ENCODE measurements at regions not wholly inside any gene's neighbourhood (a gene's known extent, or its start where the extent isn't known, plus 50 kb on each side); places are given as distances from the start of the nearest gene placed in this dataset.

- H3K9ac ChIP-seq (ENCODE audit: low read length), result no peak overlapping the region
- H3K4me1 ChIP-seq (ENCODE audit: control insufficient read depth, insufficient read depth, low read length), result no peaks in the 10 kb centered on the region
- no peak overlapping the region for H3K4me3 ChIP-seq (ENCODE audit: low read depth, low read length)
- no peaks in the 10 kb centered on the region for H3K9me3 ChIP-seq (ENCODE audit: control insufficient read depth, insufficient read depth, low read depth, low read length)
- no peak overlapping the region for H3K27ac ChIP-seq (ENCODE audit: low read depth, low read length)
- no peaks in the 10 kb centered on the region for H3K27me3 ChIP-seq (ENCODE audit: control insufficient read depth, insufficient read depth, low read length)
- no peaks in the 10 kb centered on the region for H3K36me3 ChIP-seq (ENCODE audit: control insufficient read depth, insufficient read depth, low read length)
Observed at GRCh38 chr15:91694831-91695210, 158.7 kb upstream of the SLCO3A1 start.

- H3K9ac ChIP-seq (ENCODE audit: low read length), result no peak overlapping the region
- H3K36me3 ChIP-seq (ENCODE audit: control insufficient read depth, insufficient read depth, low read length), result no peaks in the 10 kb centered on the region
- H3K27me3 ChIP-seq (ENCODE audit: control insufficient read depth, insufficient read depth, low read length), result no peaks in the 10 kb centered on the region
- H3K4me1 ChIP-seq (ENCODE audit: control insufficient read depth, insufficient read depth, low read length), result no peaks in the 10 kb centered on the region
- no peak overlapping the region for H3K4me3 ChIP-seq (ENCODE audit: low read depth, low read length)
- no peak overlapping the region for H3K27ac ChIP-seq (ENCODE audit: low read depth, low read length)
- H3K9me3 ChIP-seq (ENCODE audit: control insufficient read depth, insufficient read depth, low read depth, low read length), result no peaks in the 10 kb centered on the region
Observed at GRCh38 chr15:91695799-91696198, 157.7 kb upstream of the SLCO3A1 start.

GRCh38 chr15:91696981-91697380 is 156.5 kb upstream of the SLCO3A1 start:
- H3K4me3 ChIP-seq (ENCODE audit: low read depth, low read length), result no peak overlapping the region
- H3K9me3 ChIP-seq (ENCODE audit: control insufficient read depth, insufficient read depth, low read depth, low read length), result no peaks in the 10 kb centered on the region
- H3K27ac ChIP-seq (ENCODE audit: low read depth, low read length), result no peak overlapping the region
- H3K9ac ChIP-seq (ENCODE audit: low read length), result no peak overlapping the region
- H3K4me1 ChIP-seq (ENCODE audit: control insufficient read depth, insufficient read depth, low read length), result no peaks in the 10 kb centered on the region
- no peaks in the 10 kb centered on the region for H3K36me3 ChIP-seq (ENCODE audit: control insufficient read depth, insufficient read depth, low read length)
- H3K27me3 ChIP-seq (ENCODE audit: control insufficient read depth, insufficient read depth, low read length), result no peaks in the 10 kb centered on the region

GRCh38 chr15:91698241-91698640 is 155.3 kb upstream of the SLCO3A1 start:
- H3K27me3 ChIP-seq (ENCODE audit: control insufficient read depth, insufficient read depth, low read length), result no peaks in the 10 kb centered on the region
- H3K36me3 ChIP-seq (ENCODE audit: control insufficient read depth, insufficient read depth, low read length), result no peaks in the 10 kb centered on the region
- H3K9me3 ChIP-seq (ENCODE audit: control insufficient read depth, insufficient read depth, low read depth, low read length), result no peaks in the 10 kb centered on the region
- H3K4me3 ChIP-seq (ENCODE audit: low read depth, low read length), result no peak overlapping the region
- no peaks in the 10 kb centered on the region for H3K4me1 ChIP-seq (ENCODE audit: control insufficient read depth, insufficient read depth, low read length)
- no peak overlapping the region for H3K9ac ChIP-seq (ENCODE audit: low read length)
- H3K27ac ChIP-seq (ENCODE audit: low read depth, low read length), result no peak overlapping the region

GRCh38 chr15:91699741-91700140 is 153.8 kb upstream of the SLCO3A1 start:
- Histone ChIP-seq H3K4me3 (ENCODE audit: low read depth, low read length) (no peak overlapping the region), H3K27me3 (ENCODE audit: control insufficient read depth, insufficient read depth, low read length) (no peaks in the 10 kb centered on the region), H3K9ac (ENCODE audit: low read length) (no peak overlapping the region), H3K27ac (ENCODE audit: low read depth, low read length) (no peak overlapping the region), H3K36me3 (ENCODE audit: control insufficient read depth, insufficient read depth, low read length) (no peaks in the 10 kb centered on the region), H3K4me1 (ENCODE audit: control insufficient read depth, insufficient read depth, low read length) (no peaks in the 10 kb centered on the region), H3K9me3 (ENCODE audit: control insufficient read depth, insufficient read depth, low read depth, low read length) (no peaks in the 10 kb centered on the region)

GRCh38 chr15:91703274-91703673 is 150.2 kb upstream of the SLCO3A1 start:
- H3K4me3 ChIP-seq (ENCODE audit: low read depth, low read length), result no peak overlapping the region
- H3K27me3 ChIP-seq (ENCODE audit: control insufficient read depth, insufficient read depth, low read length), result no peaks in the 10 kb centered on the region
- no peak overlapping the region for H3K9ac ChIP-seq (ENCODE audit: low read length)
- no peaks in the 10 kb centered on the region for H3K4me1 ChIP-seq (ENCODE audit: control insufficient read depth, insufficient read depth, low read length)
- no peaks in the 10 kb centered on the region for H3K9me3 ChIP-seq (ENCODE audit: control insufficient read depth, insufficient read depth, low read depth, low read length)
- no peak overlapping the region for H3K27ac ChIP-seq (ENCODE audit: low read depth, low read length)
- H3K36me3 ChIP-seq (ENCODE audit: control insufficient read depth, insufficient read depth, low read length), result no peaks in the 10 kb centered on the region

GRCh38 chr15:91704343-91704742 is 149.2 kb upstream of the SLCO3A1 start:
- no peak overlapping the region for H3K27ac ChIP-seq (ENCODE audit: low read depth, low read length)
- no peaks in the 10 kb centered on the region for H3K9me3 ChIP-seq (ENCODE audit: control insufficient read depth, insufficient read depth, low read depth, low read length)
- H3K4me1 ChIP-seq (ENCODE audit: control insufficient read depth, insufficient read depth, low read length), result no peaks in the 10 kb centered on the region
- H3K9ac ChIP-seq (ENCODE audit: low read length), result no peak overlapping the region
- H3K27me3 ChIP-seq (ENCODE audit: control insufficient read depth, insufficient read depth, low read length), result no peaks in the 10 kb centered on the region
- H3K4me3 ChIP-seq (ENCODE audit: low read depth, low read length), result no peak overlapping the region
- H3K36me3 ChIP-seq (ENCODE audit: control insufficient read depth, insufficient read depth, low read length), result no peaks in the 10 kb centered on the region

GRCh38 chr15:91706322-91707032 is 147.0 kb upstream of the SLCO3A1 start:
- H3K27ac ChIP-seq (ENCODE audit: low read depth, low read length), result no peak overlapping the region
- no peaks in the 10 kb centered on the region for H3K27me3 ChIP-seq (ENCODE audit: control insufficient read depth, insufficient read depth, low read length)
- no peaks in the 10 kb centered on the region for H3K36me3 ChIP-seq (ENCODE audit: control insufficient read depth, insufficient read depth, low read length)
- H3K9ac ChIP-seq (ENCODE audit: low read length), result no peak overlapping the region
- 0 out of 2 replicates have a peak, but pooled peaks cover 2% of the 10 kb centered on the region for H3K4me1 ChIP-seq (ENCODE audit: control insufficient read depth, insufficient read depth, low read length)
- no peaks in the 10 kb centered on the region for H3K9me3 ChIP-seq (ENCODE audit: control insufficient read depth, insufficient read depth, low read depth, low read length)
- H3K4me3 ChIP-seq (ENCODE audit: low read depth, low read length), result no peak overlapping the region

- no peak overlapping the region for H3K9ac ChIP-seq (ENCODE audit: low read length)
- H3K27me3 ChIP-seq (ENCODE audit: control insufficient read depth, insufficient read depth, low read length), result no peaks in the 10 kb centered on the region
- H3K4me1 ChIP-seq (ENCODE audit: control insufficient read depth, insufficient read depth, low read length), result 0 out of 2 replicates have a peak, but pooled peaks cover 2% of the 10 kb centered on the region
- H3K36me3 ChIP-seq (ENCODE audit: control insufficient read depth, insufficient read depth, low read length), result no peaks in the 10 kb centered on the region
- H3K4me3 ChIP-seq (ENCODE audit: low read depth, low read length), result no peak overlapping the region
- H3K27ac ChIP-seq (ENCODE audit: low read depth, low read length), result no peak overlapping the region
- H3K9me3 ChIP-seq (ENCODE audit: control insufficient read depth, insufficient read depth, low read depth, low read length), result no peaks in the 10 kb centered on the region
Observed at GRCh38 chr15:91710080-91710698, 143.3 kb upstream of the SLCO3A1 start.

GRCh38 chr15:91711384-91712033 is 142.0 kb upstream of the SLCO3A1 start:
- H3K4me1 ChIP-seq (ENCODE audit: control insufficient read depth, insufficient read depth, low read length), result 0 out of 2 replicates have a peak, but pooled peaks cover 2% of the 10 kb centered on the region
- no peaks in the 10 kb centered on the region for H3K9me3 ChIP-seq (ENCODE audit: control insufficient read depth, insufficient read depth, low read depth, low read length)
- H3K27ac ChIP-seq (ENCODE audit: low read depth, low read length), result no peak overlapping the region
- no peak overlapping the region for H3K4me3 ChIP-seq (ENCODE audit: low read depth, low read length)
- H3K36me3 ChIP-seq (ENCODE audit: control insufficient read depth, insufficient read depth, low read length), result no peaks in the 10 kb centered on the region
- no peak overlapping the region for H3K9ac ChIP-seq (ENCODE audit: low read length)
- no peaks in the 10 kb centered on the region for H3K27me3 ChIP-seq (ENCODE audit: control insufficient read depth, insufficient read depth, low read length)

GRCh38 chr15:91712286-91712685 is 141.2 kb upstream of the SLCO3A1 start:
- Histone ChIP-seq H3K9ac (ENCODE audit: low read length) (no peak overlapping the region), H3K9me3 (ENCODE audit: control insufficient read depth, insufficient read depth, low read depth, low read length) (no peaks in the 10 kb centered on the region), H3K4me1 (ENCODE audit: control insufficient read depth, insufficient read depth, low read length) (0 out of 2 replicates have a peak, but pooled peaks cover 2% of the 10 kb centered on the region), H3K27ac (ENCODE audit: low read depth, low read length) (no peak overlapping the region), H3K4me3 (ENCODE audit: low read depth, low read length) (no peak overlapping the region), H3K27me3 (ENCODE audit: control insufficient read depth, insufficient read depth, low read length) (no peaks in the 10 kb centered on the region), H3K36me3 (ENCODE audit: control insufficient read depth, insufficient read depth, low read length) (no peaks in the 10 kb centered on the region)

All from HUES6 (cell line).